CD4-positive, CD25-positive, alpha-beta regulatory T cell (primary cell): ENCODE measurements at regions not wholly inside any gene's neighbourhood (a gene's known extent, or its start where the extent isn't known, plus 50 kb on each side); places are given as distances from the start of the nearest gene placed in this dataset.
"Not testable (repeated sequence)": the region's sequence is repeated elsewhere in the genome, so short reads cannot be mapped to it uniquely, and the experiment has no call there.

Experiments
- ATAC-seq, 2 donors: fragments of 150-1000 bp; cut with Tn5 transposase; one replicate each; pipeline ENCODE4 v1.10.0; 2021; ENCODE audit warnings: low read depth in 2 of 2, moderate number of reproducible peaks in 2 of 2, moderate library complexity in 1 of 2
- DNase-seq, 3 donors: peaks; one replicate each; pipeline versions ENCODE4 v3.0.0 to v3.0.0-alpha.2; 2012 to 2022; ENCODE audit warnings: mixed read lengths in 1 of 3
- H3K27ac ChIP-seq: one replicate; pipeline ENCODE4 v1.7.0; 2013; ENCODE audit warnings: mild to moderate bottlenecking, low read length; ENCODE audit not compliant: insufficient read depth, poor library complexity, severe bottlenecking
- H3K27me3 ChIP-seq: one replicate; pipeline ENCODE4 v1.7.0; 2013; ENCODE audit warnings: low read length; ENCODE audit not compliant: control insufficient read depth, insufficient read depth
- H3K36me3 ChIP-seq: one replicate; pipeline ENCODE4 v1.7.0; 2013; ENCODE audit warnings: mild to moderate bottlenecking, low read length, moderate library complexity; ENCODE audit not compliant: control insufficient read depth, insufficient read depth
- H3K4me1 ChIP-seq: 2 replicates; pipeline ENCODE4 v1.7.0; 2013; ENCODE audit warnings: mild to moderate bottlenecking, low read length; ENCODE audit not compliant: insufficient read depth, control insufficient read depth, poor library complexity, severe bottlenecking
- H3K4me3 ChIP-seq: one replicate; pipeline ENCODE4 v1.7.0; 2013; ENCODE audit warnings: low read depth, mild to moderate bottlenecking, low read length, moderate library complexity
- H3K9me3 ChIP-seq, 2 experiments: 1 replicate in 1 of 2; 2 replicates in 1 of 2; pipeline ENCODE4 v1.7.0; 2013; ENCODE audit warnings: low read length in 2 of 2, mild to moderate bottlenecking in 1 of 2, moderate library complexity in 1 of 2; ENCODE audit not compliant: control insufficient read depth in 2 of 2
- H3K27ac Mint-ChIP-seq, 3 donors: one replicate each; pipeline ENCODE4 v1.8.0; 2020 to 2022; ENCODE audit warnings: mild to moderate bottlenecking in 3 of 3, mixed read lengths in 3 of 3, moderate library complexity in 2 of 3
- H3K27me3 Mint-ChIP-seq: one replicate; pipeline ENCODE4 v1.8.0; 2022; ENCODE audit warnings: mild to moderate bottlenecking, mixed read lengths
- H3K36me3 Mint-ChIP-seq: one replicate; pipeline ENCODE4 v1.8.0; 2020; ENCODE audit warnings: mixed read lengths
- H3K4me1 Mint-ChIP-seq, 4 donors: one replicate each; pipeline ENCODE4 v1.8.0; 2020 to 2022; ENCODE audit warnings: mixed read lengths in 4 of 4, mild to moderate bottlenecking in 1 of 4
- H3K4me3 Mint-ChIP-seq, 4 donors: one replicate each; pipeline ENCODE4 v1.8.0; 2020 to 2022; ENCODE audit warnings: mild to moderate bottlenecking in 4 of 4, mixed read lengths in 4 of 4, moderate library complexity in 3 of 4
- H3K9me3 Mint-ChIP-seq, 7 donors: one replicate each; pipeline ENCODE4 v1.8.0; 2020 to 2022; ENCODE audit warnings: mixed read lengths in 7 of 7, mild to moderate bottlenecking in 3 of 7, moderate library complexity in 2 of 7

DNA sequence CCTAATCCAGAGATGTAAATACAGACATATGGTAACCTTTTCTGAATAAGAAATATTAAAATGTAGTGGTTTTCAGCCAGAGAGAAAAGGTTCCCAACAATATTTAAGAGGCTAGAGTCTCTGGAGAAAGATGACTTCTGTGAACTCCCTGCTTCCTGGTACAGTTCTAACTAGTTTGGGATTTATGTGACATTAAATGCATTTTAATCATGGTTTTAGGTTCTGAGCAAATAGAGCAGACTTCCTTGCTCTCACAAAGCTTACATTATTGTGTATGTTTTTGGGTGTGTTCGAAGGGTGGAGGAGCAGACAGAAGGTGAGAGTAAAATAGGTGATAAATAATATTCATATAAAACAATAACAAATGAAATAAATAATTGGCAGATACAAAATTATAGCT is 250.1 kb upstream of the LUZP2 start:
- no peaks in the 10 kb centered on the region for H3K27me3 ChIP-seq
- H3K9me3 ChIP-seq, result peaks cover 0 to 4% of the 10 kb centered on the region in 2 experiments
- H3K4me1 ChIP-seq, result no peaks in the 10 kb centered on the region
- H3K27ac ChIP-seq, result no peak overlapping the region
- H3K4me3 ChIP-seq, result no peak overlapping the region
- no peak for ATAC-seq
- H3K36me3 ChIP-seq, result no peaks in the 10 kb centered on the region
- no peaks in the 10 kb centered on the region for H3K27me3 Mint-ChIP-seq
- H3K4me1 Mint-ChIP-seq, result no peaks in the 10 kb centered on the region
- H3K9me3 Mint-ChIP-seq, result peaks cover 0 to 26% (median 5%) of the 10 kb centered on the region in 7 donors
- H3K27ac Mint-ChIP-seq, result no peak overlapping the region
- no peaks in the 10 kb centered on the region for H3K36me3 Mint-ChIP-seq
- no peak for DNase-seq
- H3K4me3 Mint-ChIP-seq, result no peak overlapping the region

- H3K4me1 ChIP-seq, result no peaks in the 10 kb centered on the region
- H3K36me3 Mint-ChIP-seq, result no peaks in the 10 kb centered on the region
- H3K27ac Mint-ChIP-seq, result no peak overlapping the region
- no peaks in the 10 kb centered on the region for H3K27me3 ChIP-seq
- no peaks in the 10 kb centered on the region for H3K36me3 ChIP-seq
- DNase-seq, result no peak
- no peak for ATAC-seq
- H3K9me3 Mint-ChIP-seq, result peaks cover 3 to 20% (median 5%) of the 10 kb centered on the region in 7 donors
- H3K4me3 ChIP-seq, result no peak overlapping the region
- H3K4me3 Mint-ChIP-seq, result no peak overlapping the region
- H3K27me3 Mint-ChIP-seq, result no peaks in the 10 kb centered on the region
- no peak overlapping the region for H3K27ac ChIP-seq
- no peaks in the 10 kb centered on the region for H3K4me1 Mint-ChIP-seq
- peaks cover 3 to 4% of the 10 kb centered on the region in 2 experiments for H3K9me3 ChIP-seq
Measured at GRCh38 chr11:24247846-24248245, 249.0 kb upstream of the LUZP2 start.

- Histone ChIP-seq H3K9me3 (peaks cover 3 to 4% of the 10 kb centered on the region in 2 experiments), H3K27ac (no peak overlapping the region), H3K4me3 (no peak overlapping the region), H3K27me3 (no peaks in the 10 kb centered on the region), H3K4me1 (no peaks in the 10 kb centered on the region), H3K36me3 (no peaks in the 10 kb centered on the region)
- Mint-ChIP-seq H3K27ac (no peak overlapping the region), H3K36me3 (no peaks in the 10 kb centered on the region), H3K4me1 (no peaks in the 10 kb centered on the region), H3K27me3 (no peaks in the 10 kb centered on the region), H3K4me3 (no peak overlapping the region), H3K9me3 (peaks cover 0 to 23% (median 7%) of the 10 kb centered on the region in 7 donors)
- ATAC-seq (no peak), DNase-seq (no peak)
Measured at GRCh38 chr11:24249921-24250320, 246.9 kb upstream of the LUZP2 start.

GRCh38 chr11:24253237-24253760 is 243.6 kb upstream of the LUZP2 start:
- H3K4me1 Mint-ChIP-seq, result no peaks in the 10 kb centered on the region
- no peaks in the 10 kb centered on the region for H3K27me3 ChIP-seq
- no peaks in the 10 kb centered on the region for H3K36me3 ChIP-seq
- peaks cover 3 to 4% of the 10 kb centered on the region in 2 experiments for H3K9me3 ChIP-seq
- peaks cover 0 to 11% (median 7%) of the 10 kb centered on the region in 7 donors for H3K9me3 Mint-ChIP-seq
- no peak overlapping the region for H3K27ac Mint-ChIP-seq
- H3K4me3 ChIP-seq, result no peak overlapping the region
- H3K4me3 Mint-ChIP-seq, result no peak overlapping the region
- no peaks in the 10 kb centered on the region for H3K36me3 Mint-ChIP-seq
- ATAC-seq, result no peak
- H3K27ac ChIP-seq, result no peak overlapping the region
- no peak for DNase-seq
- H3K27me3 Mint-ChIP-seq, result no peaks in the 10 kb centered on the region
- H3K4me1 ChIP-seq, result no peaks in the 10 kb centered on the region

DNA sequence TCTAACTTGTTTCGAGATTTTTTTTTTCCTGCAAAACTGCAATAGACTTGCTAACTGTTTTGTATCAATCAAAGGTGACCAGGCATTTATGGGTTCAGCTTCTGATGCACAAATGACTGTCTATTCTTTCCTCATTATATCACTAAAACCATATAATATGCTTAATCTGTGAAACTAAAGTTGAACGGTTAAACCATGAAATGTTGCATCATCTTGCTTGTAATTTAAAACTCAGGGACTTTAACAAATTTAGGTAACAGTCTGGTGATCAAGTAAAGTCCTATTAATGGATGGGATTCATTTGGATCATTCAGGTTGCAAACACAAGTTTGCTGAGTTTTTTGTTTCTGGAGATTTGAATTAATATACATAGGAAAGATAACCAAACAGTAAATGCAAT is 232.0 kb upstream of the LUZP2 start:
- H3K4me1 Mint-ChIP-seq, result no peaks in the 10 kb centered on the region
- no peaks in the 10 kb centered on the region for H3K36me3 Mint-ChIP-seq
- Histone ChIP-seq H3K4me3 (no peak overlapping the region), H3K9me3 (peaks cover 0 to 6% of the 10 kb centered on the region in 2 experiments), H3K36me3 (no peaks in the 10 kb centered on the region), H3K27me3 (no peaks in the 10 kb centered on the region), H3K4me1 (no peaks in the 10 kb centered on the region), H3K27ac (no peak overlapping the region)
- H3K9me3 Mint-ChIP-seq, result peaks cover 0 to 25% (median 2%) of the 10 kb centered on the region in 7 donors
- DNase-seq (no peak), ATAC-seq (no peak)
- H3K4me3 Mint-ChIP-seq, result no peak overlapping the region
- no peaks in the 10 kb centered on the region for H3K27me3 Mint-ChIP-seq
- no peak overlapping the region for H3K27ac Mint-ChIP-seq

DNA sequence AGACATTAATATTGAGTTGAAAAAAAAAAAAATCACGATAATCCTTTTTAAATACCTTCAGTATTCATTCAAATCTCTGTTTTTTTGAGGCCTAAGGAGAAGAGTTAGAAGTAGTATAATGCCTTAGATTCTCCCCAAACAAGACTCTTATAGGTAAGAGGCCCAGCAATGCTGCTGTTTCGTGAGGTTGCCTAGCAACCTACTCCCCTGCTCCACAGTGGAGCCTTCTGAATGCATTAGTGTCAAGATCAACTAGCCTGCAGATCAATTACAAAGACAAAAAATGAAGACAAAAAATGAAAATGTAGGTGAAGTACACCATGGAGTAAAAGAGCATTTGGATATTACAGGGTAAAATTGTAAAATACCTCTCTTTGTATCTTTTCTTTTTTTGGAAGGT is 229.8 kb upstream of the LUZP2 start:
- Mint-ChIP-seq H3K36me3 (no peaks in the 10 kb centered on the region), H3K27me3 (no peaks in the 10 kb centered on the region), H3K4me3 (no peak overlapping the region), H3K9me3 (peaks cover 2 to 25% (median 6%) of the 10 kb centered on the region in 7 donors), H3K4me1 (no peaks in the 10 kb centered on the region), H3K27ac (no peak overlapping the region)
- Histone ChIP-seq H3K27me3 (no peaks in the 10 kb centered on the region), H3K27ac (no peak overlapping the region), H3K4me3 (no peak overlapping the region), H3K9me3 (peaks cover 0 to 2% of the 10 kb centered on the region in 2 experiments), H3K36me3 (no peaks in the 10 kb centered on the region), H3K4me1 (no peaks in the 10 kb centered on the region)
- DNase-seq (no peak), ATAC-seq (no peak)

- Mint-ChIP-seq H3K4me3 (no peak overlapping the region), H3K36me3 (no peaks in the 10 kb centered on the region), H3K4me1 (no peaks in the 10 kb centered on the region), H3K27me3 (no peaks in the 10 kb centered on the region), H3K9me3 (peaks cover 3 to 23% (median 8%) of the 10 kb centered on the region in 7 donors), H3K27ac (no peak overlapping the region)
- H3K4me3 ChIP-seq, result no peak overlapping the region
- ATAC-seq, result no peak
- H3K27me3 ChIP-seq, result no peaks in the 10 kb centered on the region
- no peaks in the 10 kb centered on the region for H3K9me3 ChIP-seq
- H3K36me3 ChIP-seq, result no peaks in the 10 kb centered on the region
- DNase-seq, result no peak
- no peak overlapping the region for H3K27ac ChIP-seq
- H3K4me1 ChIP-seq, result no peaks in the 10 kb centered on the region
Measured at GRCh38 chr11:24271798-24272197, 225.1 kb upstream of the LUZP2 start.

GRCh38 chr11:24274214-24274781 is 222.6 kb upstream of the LUZP2 start:
- not testable (repeated sequence) for H3K27me3 Mint-ChIP-seq, H3K27ac ChIP-seq, H3K27me3 ChIP-seq, H3K4me3 Mint-ChIP-seq, H3K4me1 Mint-ChIP-seq, H3K36me3 Mint-ChIP-seq, H3K4me3 ChIP-seq, H3K4me1 ChIP-seq, DNase-seq, H3K27ac Mint-ChIP-seq, H3K9me3 ChIP-seq, H3K36me3 ChIP-seq, ATAC-seq
- peaks cover 2 to 14% (median 8%) of the 10 kb centered on the region in 7 donors for H3K9me3 Mint-ChIP-seq
